SU-DHL-6 (cell line): ENCODE measurements at regions not wholly inside any gene's neighbourhood (a gene's known extent, or its start where the extent isn't known, plus 50 kb on each side); places are given as distances from the start of the nearest gene placed in this dataset.

Experiments
- EZH2phosphoT487 ChIP-seq: fragments of 200-600 bp; sonication (generic), shearing (Covaris generic); conservative IDR thresholded peaks from 2 replicates; pipeline ENCODE4 v1.6.1; 2018; ENCODE audit warnings: mild to moderate bottlenecking, antibody characterized with exemption, low read length, moderate library complexity, mixed read lengths
- TF ChIP-seq, protein P1 (sequence below): fragments of 200-600 bp; sonication (generic); IDR thresholded peaks from one replicate; pipeline ENCODE4 v1.5.1; 2017; ENCODE audit warnings: antibody characterized with exemption, mild to moderate bottlenecking, low read length, moderate library complexity; ENCODE audit not compliant: insufficient read depth, poor library complexity, severe bottlenecking

DNA sequence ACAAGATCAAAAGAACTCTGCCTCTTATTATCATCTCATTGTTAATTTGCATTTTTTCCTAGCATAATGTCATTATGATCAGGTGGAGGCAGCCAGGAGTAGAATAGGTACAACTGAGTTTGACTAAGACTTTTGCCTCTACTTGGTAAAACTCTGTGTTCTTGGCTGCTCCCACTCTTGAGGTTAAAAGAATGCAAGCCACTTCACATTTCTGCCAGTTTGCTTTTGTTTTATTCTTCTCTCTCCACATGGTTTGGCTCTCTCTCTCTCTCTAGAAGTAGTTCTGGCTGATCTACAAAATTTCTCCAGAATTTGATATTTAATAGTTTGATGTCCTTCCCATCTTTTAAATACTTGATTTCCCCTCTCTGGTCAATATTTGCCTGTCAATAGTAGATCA is 170.7 kb upstream of the E2F7 start:
- TF ChIP-seq, protein P1, sequence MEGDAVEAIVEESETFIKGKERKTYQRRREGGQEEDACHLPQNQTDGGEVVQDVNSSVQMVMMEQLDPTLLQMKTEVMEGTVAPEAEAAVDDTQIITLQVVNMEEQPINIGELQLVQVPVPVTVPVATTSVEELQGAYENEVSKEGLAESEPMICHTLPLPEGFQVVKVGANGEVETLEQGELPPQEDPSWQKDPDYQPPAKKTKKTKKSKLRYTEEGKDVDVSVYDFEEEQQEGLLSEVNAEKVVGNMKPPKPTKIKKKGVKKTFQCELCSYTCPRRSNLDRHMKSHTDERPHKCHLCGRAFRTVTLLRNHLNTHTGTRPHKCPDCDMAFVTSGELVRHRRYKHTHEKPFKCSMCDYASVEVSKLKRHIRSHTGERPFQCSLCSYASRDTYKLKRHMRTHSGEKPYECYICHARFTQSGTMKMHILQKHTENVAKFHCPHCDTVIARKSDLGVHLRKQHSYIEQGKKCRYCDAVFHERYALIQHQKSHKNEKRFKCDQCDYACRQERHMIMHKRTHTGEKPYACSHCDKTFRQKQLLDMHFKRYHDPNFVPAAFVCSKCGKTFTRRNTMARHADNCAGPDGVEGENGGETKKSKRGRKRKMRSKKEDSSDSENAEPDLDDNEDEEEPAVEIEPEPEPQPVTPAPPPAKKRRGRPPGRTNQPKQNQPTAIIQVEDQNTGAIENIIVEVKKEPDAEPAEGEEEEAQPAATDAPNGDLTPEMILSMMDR: no peak
- no peak for TF ChIP-seq EZH2phosphoT487
